ENCODE measurements at regions not wholly inside any gene's neighbourhood (a gene's known extent, or its start where the extent isn't known, plus 50 kb on each side); places are given as distances from the start of the nearest gene placed in this dataset.

DNA sequence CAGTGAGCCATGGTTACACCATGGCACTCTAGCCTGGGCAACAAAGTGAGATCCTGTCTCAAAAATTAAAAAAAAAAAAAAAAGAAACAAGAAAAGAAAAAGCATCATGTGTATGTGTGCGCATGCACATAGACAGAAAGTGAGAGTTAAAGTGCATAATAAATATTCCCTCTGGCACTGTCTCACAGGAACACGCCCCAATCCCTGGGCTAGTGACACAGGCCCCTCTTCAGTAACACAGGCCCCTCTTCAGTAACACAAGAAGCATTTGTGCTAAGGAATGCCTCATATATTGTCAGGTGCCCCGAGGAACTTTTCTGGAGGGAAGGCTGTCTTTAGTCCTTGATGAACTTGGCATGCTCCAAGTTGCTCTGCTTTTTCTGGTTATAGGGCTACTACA, 57.5 kb downstream of the RPL27A start:
- no peak for DNase-seq (ENCODE audit: low read depth in 2 of 3, low spot score in 2 of 3)

DNA sequence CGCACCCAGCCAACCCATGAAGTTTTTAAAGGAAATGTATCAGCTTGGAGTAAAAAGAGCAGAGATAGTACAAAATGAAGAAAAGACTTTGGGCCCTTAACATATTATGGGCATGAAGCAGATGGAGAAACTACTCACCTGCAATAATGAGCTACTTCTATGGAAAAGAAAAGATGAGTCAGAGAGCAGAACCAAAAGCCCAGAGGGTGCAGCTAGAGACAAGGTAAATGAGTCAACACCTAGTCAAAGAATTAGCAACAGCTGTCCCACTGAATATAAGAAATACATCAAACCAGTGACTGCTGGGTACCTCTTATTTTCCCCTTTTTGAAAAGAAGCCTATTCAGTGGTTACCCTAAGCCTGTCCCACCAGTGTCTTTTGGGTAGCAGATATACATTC, 61.8 kb downstream of the RPL27A start:
- DNase-seq (ENCODE audit: low read depth in 2 of 3, low spot score in 2 of 3), result no peak

DNA sequence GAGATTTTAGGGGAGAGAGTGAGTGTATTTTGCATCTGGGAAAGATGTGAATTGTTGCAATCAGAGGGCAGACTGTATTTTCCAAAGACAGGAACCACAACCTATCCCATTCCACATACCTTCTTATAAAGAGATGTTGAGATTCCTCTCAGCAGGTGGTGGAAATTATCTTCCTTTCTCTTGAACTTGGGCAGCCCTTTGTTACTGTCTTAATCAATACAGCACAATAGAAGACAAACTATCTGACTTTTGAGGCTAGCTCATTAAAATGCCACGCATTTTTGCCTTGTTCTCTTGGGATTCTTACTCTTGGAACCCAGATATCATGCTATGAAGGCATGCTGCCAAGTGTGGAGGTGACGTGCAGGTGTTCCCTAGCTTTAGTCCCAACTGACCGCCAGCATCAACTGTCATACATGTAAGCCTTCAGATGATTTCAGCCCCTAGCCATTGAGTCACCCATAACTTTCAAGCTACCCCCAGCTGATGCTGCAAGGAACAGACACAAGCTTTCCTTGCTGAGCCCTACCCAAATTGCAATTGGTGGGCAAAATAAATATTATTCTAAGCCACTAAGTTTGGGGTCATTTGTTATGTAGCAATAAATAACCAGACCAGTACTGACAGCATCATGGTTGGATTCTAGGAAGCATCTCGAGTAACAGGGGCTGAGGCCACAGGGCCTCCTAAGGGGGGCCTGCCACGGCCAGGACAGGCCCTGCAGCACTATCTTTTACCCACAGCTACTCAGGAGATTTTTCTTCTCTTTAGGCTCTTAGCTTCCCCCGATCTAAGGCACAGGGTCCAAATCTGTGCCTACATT, 63.0 kb downstream of the RPL27A start:
- DNase-seq (ENCODE audit: low read depth in 2 of 3, low spot score in 2 of 3), result no peak

DNA sequence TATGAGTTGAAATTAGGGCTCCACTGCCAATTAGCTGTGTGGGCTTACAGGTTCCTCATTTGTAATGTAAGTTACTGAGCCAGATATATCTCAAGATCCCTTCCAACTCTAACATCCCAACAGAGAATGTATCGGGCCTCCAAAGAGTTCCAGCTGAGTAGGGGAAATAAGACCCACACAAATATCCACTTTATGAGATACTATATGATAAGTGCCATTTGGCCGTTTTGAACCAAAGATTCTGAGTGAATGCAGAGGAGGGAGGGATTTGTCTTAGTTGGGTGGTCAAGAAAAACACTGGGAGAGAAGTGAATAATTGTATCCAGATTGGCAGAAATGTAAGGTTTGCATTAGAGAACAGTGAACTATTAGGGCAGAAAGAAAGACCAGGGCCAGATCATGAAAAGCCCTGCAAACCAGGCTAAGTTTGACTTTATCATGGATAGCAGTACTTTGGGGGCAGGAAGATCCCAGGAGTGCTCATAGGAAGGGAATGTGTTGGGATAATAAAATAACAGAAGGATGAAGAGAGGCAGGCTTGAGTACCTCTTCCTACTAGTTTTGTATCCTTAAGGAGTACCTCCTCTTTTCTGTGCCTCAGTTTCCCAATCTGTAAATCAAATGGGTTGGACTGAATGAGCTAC, 63.9 kb downstream of the RPL27A start:
- no peak for DNase-seq (ENCODE audit: low read depth in 2 of 3, low spot score in 2 of 3)

DNA sequence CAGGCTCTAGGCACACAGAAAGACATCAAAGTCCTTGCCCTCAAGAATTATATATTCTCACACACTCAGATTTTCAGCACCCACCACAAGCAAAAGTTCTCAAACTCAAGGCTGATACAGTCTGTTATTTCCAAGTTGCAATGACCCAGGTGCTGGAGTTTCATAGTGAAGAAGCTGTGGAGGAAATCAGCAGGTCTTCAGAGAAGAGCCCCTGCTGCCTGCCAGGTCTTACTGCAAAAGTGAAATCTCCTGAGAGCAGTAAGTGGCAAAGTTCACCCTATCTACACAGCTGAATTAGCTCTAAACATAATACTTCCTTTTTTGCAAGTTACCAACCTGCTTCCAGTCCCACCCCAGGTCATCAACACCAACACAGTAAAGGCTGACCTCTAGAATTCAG, 64.6 kb downstream of the RPL27A start:
- no peak for DNase-seq (ENCODE audit: low read depth in 2 of 3, low spot score in 2 of 3)

DNA sequence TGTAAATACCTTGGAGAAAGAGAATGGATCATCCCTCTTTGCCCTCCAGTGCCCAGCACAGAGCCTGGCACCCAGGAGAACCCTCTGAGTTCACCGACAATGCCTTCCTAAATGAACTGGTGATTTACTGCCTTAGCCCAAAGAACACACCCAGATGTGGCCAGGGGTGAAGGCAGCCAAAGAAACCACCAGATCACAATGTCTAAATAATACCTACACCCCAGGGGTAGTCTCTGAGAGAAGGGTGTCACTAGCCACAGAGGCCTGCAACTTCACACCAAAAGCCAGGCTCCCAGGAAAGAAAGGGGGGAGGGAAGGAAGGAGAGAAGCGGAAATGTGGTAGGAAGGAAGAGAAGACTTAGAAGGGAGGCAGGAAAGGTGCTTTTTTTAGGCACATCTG, 65.7 kb downstream of the RPL27A start:
- DNase-seq (ENCODE audit: low read depth in 2 of 3, low spot score in 2 of 3), result no peak

DNA sequence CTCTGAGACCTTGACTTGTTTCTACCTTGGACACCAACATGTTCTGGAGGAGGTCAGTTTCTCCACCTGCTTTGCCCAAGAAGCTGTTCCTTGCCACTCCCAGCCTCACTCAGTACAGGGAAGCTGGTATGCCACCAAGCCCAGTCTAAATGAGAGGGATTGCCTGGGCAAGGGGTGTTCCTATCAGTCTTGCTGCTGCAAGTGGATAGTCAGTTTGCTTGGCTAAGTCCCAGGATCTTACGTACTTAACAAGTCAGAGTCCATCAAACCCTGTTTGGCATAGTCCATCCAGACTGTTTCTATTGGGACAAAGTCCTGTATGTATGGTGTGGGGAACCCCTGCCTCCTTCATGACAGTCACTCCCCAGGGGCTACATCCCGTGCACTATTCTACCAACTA, 66.6 kb downstream of the RPL27A start:
- no peak for DNase-seq (ENCODE audit: low read depth in 2 of 3, low spot score in 2 of 3)

DNA sequence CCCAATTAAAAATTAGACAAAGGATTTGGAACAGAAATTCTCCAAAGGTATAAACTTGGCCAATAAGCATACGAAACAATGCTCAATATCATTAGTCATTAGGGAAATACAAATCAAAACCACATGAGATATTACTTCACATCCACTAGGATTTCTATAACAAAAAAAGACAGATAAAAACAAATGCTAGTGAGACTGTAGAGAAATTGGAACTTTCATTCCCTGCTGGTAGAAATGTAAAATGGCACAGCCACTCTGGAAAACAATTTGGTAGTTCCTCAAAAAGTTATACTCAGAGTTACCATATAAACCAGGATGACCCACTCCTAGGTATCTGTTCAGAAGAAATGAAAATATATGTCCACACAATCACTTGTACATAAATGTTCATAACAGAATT, 71.6 kb downstream of the RPL27A start:
- no peak for DNase-seq (ENCODE audit: low read depth in 2 of 3, low spot score in 2 of 3)

DNA sequence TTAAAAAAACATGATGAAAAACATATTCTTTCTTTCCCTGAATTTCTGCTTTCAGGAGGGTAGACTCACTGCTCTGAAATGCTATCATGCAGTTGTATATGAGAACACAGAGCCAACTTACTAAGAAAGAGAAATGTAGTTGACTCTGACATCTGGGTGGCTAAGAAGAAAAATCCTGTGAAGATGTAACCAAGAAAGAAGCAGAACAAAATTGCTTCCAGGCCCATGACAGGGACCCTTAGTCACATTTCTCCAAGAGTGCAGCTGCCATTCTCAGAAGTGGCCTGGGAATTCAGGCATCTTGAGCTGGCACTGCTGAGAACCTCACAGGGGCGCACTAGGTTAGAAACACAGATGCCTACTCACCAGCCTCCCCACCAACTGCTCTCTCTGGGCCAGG, 73.6 kb downstream of the RPL27A start:
- DNase-seq (ENCODE audit: low read depth in 2 of 3, low spot score in 2 of 3), result no peak

DNA sequence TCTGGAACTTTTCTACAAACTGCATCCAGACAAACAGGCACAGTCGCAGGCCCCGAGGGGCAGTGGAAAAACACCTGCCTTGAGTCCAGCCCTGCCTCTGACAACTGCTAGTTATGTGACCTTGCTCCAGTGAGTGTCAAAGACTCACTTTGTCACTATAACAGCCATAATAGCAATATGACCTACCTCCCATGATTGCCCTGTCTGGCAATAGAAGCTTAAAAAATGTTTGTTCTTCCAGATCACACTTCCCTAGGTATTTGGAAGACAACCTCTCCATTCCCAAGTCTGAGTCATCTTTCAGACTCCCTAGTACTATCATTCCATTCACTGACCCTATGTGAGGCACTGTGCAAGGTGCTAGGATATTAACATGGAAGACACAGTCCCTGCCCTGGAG, 74.5 kb downstream of the RPL27A start:
- DNase-seq (ENCODE audit: low read depth in 2 of 3, low spot score in 2 of 3), result no peak

DNA sequence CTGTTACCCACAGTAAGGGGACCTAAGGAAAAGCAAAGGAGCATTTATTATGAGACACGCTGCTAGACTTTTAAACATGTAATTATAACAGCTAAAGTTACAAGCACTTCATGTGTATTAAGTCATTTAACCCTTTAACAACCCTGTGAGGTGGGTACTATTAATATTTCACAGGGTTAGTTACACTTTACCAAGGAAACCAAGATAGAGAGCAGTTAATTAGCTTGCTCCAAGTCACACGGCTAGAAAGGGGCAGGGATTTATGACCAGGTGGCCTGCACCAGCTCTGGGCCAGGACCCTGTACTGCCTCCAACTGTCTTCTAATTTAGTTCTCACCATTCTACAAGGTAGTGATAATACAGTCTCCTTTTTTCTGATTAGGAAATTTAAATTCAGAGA, 74.9 kb downstream of the RPL27A start:
- no peak for DNase-seq (ENCODE audit: low read depth in 2 of 3, low spot score in 2 of 3)

DNA sequence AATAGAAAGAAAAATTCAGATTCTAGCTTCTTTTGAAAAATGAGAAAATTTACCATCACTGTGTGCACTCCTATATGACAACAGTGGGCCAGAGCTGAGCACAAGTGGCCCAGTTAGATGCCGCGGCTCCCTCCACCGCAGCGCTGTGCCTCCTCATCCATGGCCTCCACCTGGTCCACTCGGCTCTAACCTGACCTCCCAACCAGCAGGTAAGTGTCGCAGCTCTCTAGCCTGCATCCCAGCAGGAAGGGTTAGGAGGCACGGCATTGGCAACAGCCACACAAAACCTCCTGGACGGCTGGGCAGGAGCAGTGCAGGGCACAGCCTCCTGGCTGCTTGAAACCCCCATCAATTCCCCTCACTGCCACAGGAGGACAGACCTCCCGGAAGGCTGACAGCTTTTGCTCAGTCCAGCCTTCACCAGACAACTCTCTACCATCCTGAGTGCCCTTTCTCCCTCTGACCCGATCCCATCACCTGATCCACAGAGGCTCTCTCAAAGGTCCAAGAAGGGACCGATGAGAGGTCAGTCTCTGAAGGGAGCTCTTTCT, 76.1 kb downstream of the RPL27A start:
- DNase-seq (ENCODE audit: low read depth in 2 of 3, low spot score in 2 of 3), result no peak

DNA sequence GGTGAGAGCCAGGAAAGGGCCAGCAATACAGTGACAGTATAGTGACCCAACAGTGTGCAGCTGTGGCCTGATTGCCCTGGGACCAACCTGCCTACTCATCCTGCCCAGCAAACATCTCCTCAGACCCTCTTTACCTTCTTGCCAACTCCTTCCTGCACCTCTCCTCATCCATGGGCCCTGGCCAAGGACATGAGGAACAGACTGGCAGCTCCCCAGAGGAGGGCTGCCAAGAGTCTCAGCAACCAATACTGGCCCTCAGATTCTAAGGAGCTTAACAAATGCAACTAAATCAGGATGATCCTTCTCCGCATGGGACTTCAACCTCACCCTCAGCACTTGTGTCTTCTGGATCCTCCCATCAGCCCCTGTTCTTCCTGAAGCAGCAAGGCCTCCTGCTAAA, 77.0 kb downstream of the RPL27A start:
- no peak for DNase-seq (ENCODE audit: low read depth in 2 of 3, low spot score in 2 of 3)

DNA sequence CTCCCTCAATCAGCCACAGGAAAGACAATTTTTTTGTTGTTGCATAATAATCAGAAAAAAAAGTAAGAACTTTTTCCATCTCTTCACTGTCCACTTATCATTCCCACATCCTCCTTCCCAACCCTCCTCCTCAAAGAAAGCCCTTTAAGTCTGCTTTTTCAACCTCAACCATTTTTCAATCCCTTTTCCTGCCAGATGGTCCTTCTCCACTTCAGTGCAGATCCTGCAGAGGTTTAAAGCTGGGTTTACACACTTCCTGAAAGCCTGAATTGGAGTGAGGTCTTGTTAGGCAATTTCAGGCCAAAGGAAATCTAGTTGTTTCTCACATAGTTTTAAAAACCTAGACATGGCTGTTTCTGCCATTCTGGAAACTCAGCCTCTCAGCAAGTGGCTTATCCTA, 78.3 kb downstream of the RPL27A start:
- DNase-seq (ENCODE audit: low read depth in 2 of 3, low spot score in 2 of 3), result no peak

DNA sequence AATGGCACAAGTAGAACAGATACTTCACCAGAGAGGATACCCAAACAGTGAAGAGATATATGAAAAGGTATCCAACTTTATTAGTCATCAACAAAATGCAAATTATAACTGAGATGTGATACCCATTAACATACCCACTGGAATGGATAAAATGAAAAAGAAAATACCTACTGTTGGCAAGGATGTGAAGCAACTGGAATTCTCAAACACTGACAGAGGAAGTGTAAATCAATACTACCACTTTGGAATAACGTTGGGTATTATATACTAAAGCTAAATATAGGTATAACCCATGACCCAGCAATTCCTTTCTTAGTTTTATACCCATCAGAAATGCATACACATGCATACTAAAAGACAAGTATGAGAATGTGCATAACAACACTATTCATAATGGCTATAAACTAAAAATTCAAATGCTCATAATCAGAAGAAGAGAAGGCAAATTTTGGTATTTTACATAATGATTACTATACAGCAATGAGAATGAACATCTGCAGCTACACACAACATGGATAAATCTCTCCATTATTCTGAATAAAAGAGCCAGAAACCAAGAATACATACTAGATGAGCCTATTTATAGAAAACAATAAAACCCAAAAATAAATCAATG, 80.6 kb downstream of the RPL27A start:
- no peak for DNase-seq (ENCODE audit: low read depth in 2 of 3, low spot score in 2 of 3)

DNA sequence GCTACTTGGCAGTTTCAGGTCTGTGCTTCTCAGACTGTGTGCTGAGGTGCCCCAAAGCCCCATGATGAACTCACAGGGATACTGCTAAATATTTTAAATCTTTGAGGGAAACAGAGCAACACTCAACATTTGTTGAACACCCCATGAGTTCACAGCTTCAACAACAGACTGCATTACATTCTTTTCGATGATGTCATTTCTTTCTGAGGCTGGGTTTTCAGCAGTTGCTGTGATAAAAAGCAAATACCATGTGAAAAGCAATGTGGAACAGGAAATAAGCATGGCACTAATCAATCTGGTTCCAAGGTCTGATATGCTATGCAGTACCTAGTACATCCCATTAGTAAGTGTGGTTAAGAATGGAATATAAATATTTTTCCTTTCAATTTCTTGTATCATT, 82.7 kb downstream of the RPL27A start:
- no peak for DNase-seq (ENCODE audit: low read depth in 2 of 3, low spot score in 2 of 3)

DNA sequence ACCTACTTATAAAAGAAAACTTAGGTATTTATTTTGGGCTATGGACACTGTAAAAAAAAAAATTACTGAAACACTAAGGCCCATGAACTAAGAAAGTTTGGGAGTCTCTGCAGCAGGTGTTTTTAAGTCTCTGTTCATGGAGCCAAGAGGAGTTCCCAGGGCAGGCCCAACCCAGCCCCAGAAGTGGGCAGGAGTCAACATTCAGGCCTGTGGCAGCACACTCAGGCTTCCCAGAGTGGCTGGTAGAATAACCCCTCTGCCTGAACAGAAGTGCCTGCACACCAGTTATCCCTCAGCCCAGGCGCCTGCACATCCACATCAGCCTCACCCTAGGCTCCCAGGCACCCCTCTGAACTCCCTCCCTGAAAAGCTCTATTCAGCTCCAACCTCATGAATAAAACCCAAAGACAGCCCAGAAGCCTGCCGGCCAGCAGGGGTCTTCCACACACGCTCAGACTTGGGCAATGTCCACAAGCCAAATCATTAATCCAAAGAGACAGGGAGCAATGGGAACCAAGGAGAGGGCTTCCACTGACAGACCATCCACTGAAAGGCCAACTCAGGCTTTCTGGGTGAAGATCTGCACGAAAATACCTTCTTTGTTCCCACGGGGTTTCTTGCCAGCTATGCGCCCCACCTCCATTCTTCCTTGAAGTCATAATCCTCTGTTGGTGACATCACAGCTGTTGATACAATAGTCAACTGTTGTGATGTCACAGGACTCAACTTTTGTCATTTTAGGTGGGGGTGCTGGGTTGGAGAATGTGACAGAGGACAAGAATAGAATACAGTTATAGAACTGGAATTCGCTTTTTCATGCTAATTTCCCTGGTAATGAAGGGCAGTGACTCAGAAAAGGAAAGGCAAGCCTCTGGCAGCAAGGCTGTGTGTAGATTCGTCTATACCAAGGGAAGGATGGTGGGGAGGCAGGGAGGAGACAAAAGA, 83.7 kb downstream of the RPL27A start:
- no peak for DNase-seq (ENCODE audit: low read depth in 2 of 3, low spot score in 2 of 3)

DNA sequence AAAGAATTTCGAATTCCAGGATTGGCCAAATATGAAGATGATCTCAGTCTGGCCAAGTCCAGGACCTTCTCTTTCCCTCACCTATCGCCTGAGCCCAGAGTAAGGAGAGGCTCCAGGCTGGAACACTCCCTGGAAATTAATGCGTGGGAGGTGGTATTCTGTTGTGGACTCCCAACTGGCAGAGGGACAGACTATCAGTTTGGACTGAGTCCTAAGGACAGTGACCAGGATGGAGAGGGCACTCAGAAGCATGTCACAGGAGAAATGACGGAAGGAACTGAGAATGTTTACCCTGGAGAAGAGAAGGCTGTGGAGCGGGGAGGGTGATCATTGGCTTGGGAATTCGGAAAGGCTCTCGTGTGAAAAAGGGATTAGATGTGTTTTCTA, 84.4 kb downstream of the RPL27A start:
- DNase-seq (ENCODE audit: low read depth in 2 of 3, low spot score in 2 of 3), result no peak

DNA sequence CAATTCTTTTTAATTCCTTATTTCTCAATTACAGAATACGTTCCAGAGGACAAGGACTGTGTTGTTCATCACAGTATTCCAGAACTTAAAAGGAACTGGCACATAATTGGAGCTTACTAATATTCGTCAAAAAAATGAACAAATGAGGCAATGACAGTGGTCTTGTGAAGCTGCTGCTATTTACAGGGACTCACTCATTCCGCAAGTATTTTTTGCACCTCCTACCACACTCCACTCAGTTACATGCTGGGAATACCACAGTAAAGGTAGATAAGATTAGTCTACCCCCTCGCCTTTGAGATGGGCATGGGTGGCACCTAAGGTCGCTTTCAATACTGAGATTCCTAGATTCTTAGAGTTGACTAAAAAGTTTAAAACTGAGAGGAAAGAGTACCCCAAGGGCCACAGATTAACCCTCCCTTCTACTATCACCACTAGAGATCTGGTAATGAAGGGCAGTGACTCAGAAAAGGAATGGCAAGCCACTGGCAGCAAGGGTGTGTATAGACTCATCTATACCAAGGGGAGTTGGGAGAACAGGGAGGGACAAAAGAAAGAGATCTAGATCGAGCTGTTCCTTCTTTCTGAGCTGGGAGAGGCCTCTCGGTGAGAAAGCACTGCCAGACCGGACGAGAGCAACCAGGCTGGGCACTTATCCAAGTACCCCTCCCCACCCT, 85.0 kb downstream of the RPL27A start:
- no peak for DNase-seq (ENCODE audit: low read depth in 2 of 3, low spot score in 2 of 3)

DNA sequence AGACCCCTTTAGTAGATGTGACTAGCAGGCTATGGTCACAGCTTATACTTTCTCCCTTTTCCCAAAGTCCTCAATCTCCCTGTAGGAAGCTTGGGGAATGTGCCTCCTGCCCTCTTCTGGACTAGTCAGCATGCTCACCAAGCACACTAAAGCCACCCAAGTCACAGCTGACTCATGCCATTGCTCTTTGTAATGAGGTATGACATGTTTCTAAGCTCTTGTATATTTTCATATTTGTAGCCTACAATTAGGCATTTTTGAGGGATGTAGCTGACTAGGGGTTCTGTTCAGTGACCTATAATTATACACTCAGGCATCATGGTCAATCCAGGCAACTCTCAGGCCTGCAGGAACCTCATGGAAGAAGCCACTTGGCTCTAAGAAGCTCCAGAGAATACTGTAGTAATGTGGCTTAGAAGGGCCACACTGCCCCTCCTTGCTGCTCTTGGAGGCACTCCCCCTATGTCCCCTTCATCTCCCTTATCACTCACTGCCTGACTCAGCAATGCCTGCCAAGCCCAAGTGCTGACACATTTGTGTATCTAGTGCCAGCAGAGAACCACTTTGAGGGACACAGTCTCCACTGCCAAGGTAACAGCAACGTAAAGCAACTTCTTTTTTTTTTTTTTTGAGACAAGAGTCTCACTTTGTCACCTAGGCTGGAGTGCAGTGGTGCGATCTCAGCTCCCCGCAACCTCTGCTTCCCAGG, 86.2 kb downstream of the RPL27A start:
- DNase-seq (ENCODE audit: low read depth in 2 of 3, low spot score in 2 of 3), result no peak
